ENCODE measurements at regions not wholly inside any gene's neighbourhood (a gene's known extent, or its start where the extent isn't known, plus 50 kb on each side); places are given as distances from the start of the nearest gene placed in this dataset.

DNA sequence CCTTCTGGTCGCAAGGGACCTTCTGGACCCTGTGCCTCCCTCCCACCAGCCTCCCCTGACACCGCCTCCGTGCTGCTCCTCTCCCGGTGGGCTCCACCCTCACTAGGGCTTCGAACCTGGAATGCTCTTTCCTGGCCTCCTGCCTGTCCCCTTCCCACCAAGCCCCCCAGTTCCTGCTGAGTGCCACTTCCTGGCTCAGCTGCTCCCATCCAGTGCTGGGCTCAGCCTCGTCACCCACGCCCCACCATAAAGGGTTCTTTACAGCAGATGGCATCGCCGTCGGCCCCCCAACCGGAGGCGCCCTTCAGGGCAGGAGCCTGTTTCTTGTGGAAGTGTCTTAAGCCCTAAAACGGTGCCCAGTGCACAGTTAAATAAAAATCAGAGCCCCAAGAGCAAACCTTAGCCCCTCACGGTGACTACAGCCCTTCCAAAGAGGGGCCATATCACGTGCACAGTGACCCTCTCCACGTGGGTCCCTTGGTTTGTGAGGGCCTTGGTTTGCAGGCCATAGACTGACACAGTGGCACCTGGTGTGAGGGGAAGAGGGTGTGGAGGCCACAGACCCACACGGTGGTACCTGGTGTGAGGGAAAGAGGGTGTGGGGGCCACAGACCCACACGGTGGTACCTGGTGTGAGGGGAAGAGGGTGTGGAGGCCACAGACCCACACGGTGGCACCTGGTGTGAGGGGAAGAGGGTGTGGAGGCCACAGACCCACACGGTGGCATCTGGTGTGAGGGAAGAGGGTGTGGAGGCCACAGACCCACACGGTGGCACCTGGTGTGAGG, 111.4 kb downstream of the METRNL start:
- no peak overlapping the region for H3K4me3 ChIP-seq (ENCODE audit: insufficient read depth, low read depth, low read length)
- H3K4me1 ChIP-seq (ENCODE audit: insufficient read depth, low read length), result peaks cover 20% of the 10 kb centered on the region
- H3K4me3 Mint-ChIP-seq (ENCODE audit: unreplicated experiment), result no peak overlapping the region
- H4K20me1 ChIP-seq (ENCODE audit: insufficient read depth, low read length), result no peaks in the 10 kb centered on the region
- no peak for TF ChIP-seq EZH2 (IDR thresholded peaks at IDR 0.05; ENCODE audit: insufficient read depth, low read length)
- TF ChIP-seq, protein P1, sequence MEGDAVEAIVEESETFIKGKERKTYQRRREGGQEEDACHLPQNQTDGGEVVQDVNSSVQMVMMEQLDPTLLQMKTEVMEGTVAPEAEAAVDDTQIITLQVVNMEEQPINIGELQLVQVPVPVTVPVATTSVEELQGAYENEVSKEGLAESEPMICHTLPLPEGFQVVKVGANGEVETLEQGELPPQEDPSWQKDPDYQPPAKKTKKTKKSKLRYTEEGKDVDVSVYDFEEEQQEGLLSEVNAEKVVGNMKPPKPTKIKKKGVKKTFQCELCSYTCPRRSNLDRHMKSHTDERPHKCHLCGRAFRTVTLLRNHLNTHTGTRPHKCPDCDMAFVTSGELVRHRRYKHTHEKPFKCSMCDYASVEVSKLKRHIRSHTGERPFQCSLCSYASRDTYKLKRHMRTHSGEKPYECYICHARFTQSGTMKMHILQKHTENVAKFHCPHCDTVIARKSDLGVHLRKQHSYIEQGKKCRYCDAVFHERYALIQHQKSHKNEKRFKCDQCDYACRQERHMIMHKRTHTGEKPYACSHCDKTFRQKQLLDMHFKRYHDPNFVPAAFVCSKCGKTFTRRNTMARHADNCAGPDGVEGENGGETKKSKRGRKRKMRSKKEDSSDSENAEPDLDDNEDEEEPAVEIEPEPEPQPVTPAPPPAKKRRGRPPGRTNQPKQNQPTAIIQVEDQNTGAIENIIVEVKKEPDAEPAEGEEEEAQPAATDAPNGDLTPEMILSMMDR (IDR thresholded peaks at IDR 0.05; ENCODE audit: insufficient read depth, low read depth, low read length), result no peak
- no peak for FAIRE-seq
- H3K9me3 ChIP-seq (ENCODE audit: insufficient read depth, low read depth, low read length), result peaks cover 6% of the 10 kb centered on the region
- H3K9me3 Mint-ChIP-seq (ENCODE audit: unreplicated experiment), result peaks cover 22% of the 10 kb centered on the region
- H3K27me3 ChIP-seq (ENCODE audit: insufficient read depth, low read length), result peaks cover 12% of the 10 kb centered on the region
- H3K4me2 ChIP-seq (ENCODE audit: low read length), result no peak overlapping the region
- no peak for DNase-seq (ENCODE audit: low read depth)
- no peak overlapping the region for H3K27ac ChIP-seq (ENCODE audit: low read depth, low read length)
- no peak overlapping the region for H3K27ac Mint-ChIP-seq (ENCODE audit: unreplicated experiment)
- no peaks in the 10 kb centered on the region for H3K4me1 Mint-ChIP-seq (ENCODE audit: low read depth, unreplicated experiment)
- H3K9ac ChIP-seq (ENCODE audit: low read length), result no peak overlapping the region
- no peaks in the 10 kb centered on the region for H3K79me2 ChIP-seq (ENCODE audit: insufficient read depth, low read length)
- H3K27me3 Mint-ChIP-seq (ENCODE audit: low read depth, unreplicated experiment), result peaks cover 19% of the 10 kb centered on the region
- no peaks in the 10 kb centered on the region for H3K36me3 ChIP-seq (ENCODE audit: insufficient read depth, low read length)
- H2AFZ ChIP-seq (ENCODE audit: low read depth, low read length), result no peak overlapping the region
- H3K36me3 Mint-ChIP-seq (ENCODE audit: low read depth, unreplicated experiment), result no peaks in the 10 kb centered on the region

DNA sequence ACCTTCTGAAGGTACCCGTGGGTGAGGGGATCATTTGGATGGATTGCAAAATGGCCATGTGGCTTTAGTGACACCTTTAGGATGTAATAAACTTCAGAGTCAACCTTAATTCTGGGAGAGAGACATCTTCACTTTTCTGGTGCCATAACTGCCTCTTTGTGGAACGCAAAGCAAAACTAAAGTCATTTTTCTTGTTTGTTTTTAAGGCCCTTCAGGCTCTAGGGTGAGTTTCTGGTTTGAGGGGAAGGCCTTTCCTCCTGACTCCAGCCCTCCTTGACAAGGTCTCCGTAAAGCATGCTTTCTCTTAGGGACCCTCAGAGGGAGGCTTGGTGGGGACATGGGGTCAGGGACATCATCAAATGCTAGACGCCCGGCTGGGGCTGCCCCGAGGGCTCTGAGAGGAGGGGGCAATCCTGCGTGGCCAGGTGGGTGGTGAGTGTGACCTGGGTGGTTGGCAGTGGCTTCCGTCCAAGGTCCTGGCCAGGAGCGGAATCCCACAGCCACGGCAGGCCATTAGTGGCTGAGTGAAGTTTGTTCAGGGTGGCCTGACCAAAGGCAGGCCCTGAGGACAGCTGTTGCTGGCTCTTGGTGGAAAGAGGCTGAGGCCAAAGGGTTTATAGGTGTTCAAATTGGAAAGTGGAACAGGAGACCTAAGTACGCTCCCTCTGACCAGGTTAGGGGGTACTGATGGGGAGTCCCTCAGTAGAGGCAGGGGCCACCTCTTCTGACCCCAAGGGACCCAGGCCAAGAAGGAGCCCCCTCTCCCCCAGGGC, 112.2 kb downstream of the METRNL start:
- no peak for FAIRE-seq
- H3K4me1 Mint-ChIP-seq (ENCODE audit: low read depth, unreplicated experiment), result no peaks in the 10 kb centered on the region
- H3K4me1 ChIP-seq (ENCODE audit: insufficient read depth, low read length), result peaks cover 25% of the 10 kb centered on the region
- no peak overlapping the region for H3K9ac ChIP-seq (ENCODE audit: low read length)
- H3K27ac Mint-ChIP-seq (ENCODE audit: unreplicated experiment), result no peak overlapping the region
- H3K9me3 Mint-ChIP-seq (ENCODE audit: unreplicated experiment), result peaks cover 20% of the 10 kb centered on the region
- no peaks in the 10 kb centered on the region for H3K36me3 ChIP-seq (ENCODE audit: insufficient read depth, low read length)
- H3K27ac ChIP-seq (ENCODE audit: low read depth, low read length), result no peak overlapping the region
- H3K4me3 ChIP-seq (ENCODE audit: insufficient read depth, low read depth, low read length), result no peak overlapping the region
- no peaks in the 10 kb centered on the region for H4K20me1 ChIP-seq (ENCODE audit: insufficient read depth, low read length)
- H3K36me3 Mint-ChIP-seq (ENCODE audit: low read depth, unreplicated experiment), result no peaks in the 10 kb centered on the region
- H2AFZ ChIP-seq (ENCODE audit: low read depth, low read length), result no peak overlapping the region
- H3K4me3 Mint-ChIP-seq (ENCODE audit: unreplicated experiment), result no peak overlapping the region
- H3K27me3 Mint-ChIP-seq (ENCODE audit: low read depth, unreplicated experiment), result peaks cover 16% of the 10 kb centered on the region
- no peaks in the 10 kb centered on the region for H3K79me2 ChIP-seq (ENCODE audit: insufficient read depth, low read length)
- DNase-seq (ENCODE audit: low read depth), result no peak
- no peak overlapping the region for H3K4me2 ChIP-seq (ENCODE audit: low read length)
- H3K9me3 ChIP-seq (ENCODE audit: insufficient read depth, low read depth, low read length), result peaks cover 6% of the 10 kb centered on the region
- TF ChIP-seq EZH2 (IDR thresholded peaks at IDR 0.05; ENCODE audit: insufficient read depth, low read length), result no peak
- TF ChIP-seq, protein P1 (IDR thresholded peaks at IDR 0.05; ENCODE audit: insufficient read depth, low read depth, low read length), result no peak
- peaks cover 12% of the 10 kb centered on the region for H3K27me3 ChIP-seq (ENCODE audit: insufficient read depth, low read length)

All from astrocyte (in vitro differentiated cells and primary cell).